Urinary bladder (tissue), 3 donors: ENCODE measurements at regions not wholly inside any gene's neighbourhood (a gene's known extent, or its start where the extent isn't known, plus 50 kb on each side); places are given as distances from the start of the nearest gene placed in this dataset.
A peak's percentile ranks its signal among the peaks of the same experiment; 100 is the strongest.

Source experiments
- DNase-seq: peaks from one replicate; pipeline ENCODE4 v3.0.0-alpha.2; 2015; ENCODE audit errors: extremely low spot score
- H3K27ac ChIP-seq: one replicate; pipeline ENCODE4 v1.5.1; 2013; ENCODE audit warnings: low read depth, mild to moderate bottlenecking, moderate library complexity
- H3K36me3 ChIP-seq: one replicate; pipeline ENCODE4 v1.6.1; 2013; ENCODE audit warnings: mild to moderate bottlenecking, moderate library complexity; ENCODE audit not compliant: insufficient read depth
- H3K4me1 ChIP-seq: one replicate; pipeline ENCODE4 v1.6.1; 2013; ENCODE audit warnings: mild to moderate bottlenecking, moderate library complexity; ENCODE audit not compliant: insufficient read depth
- H3K4me3 ChIP-seq: one replicate; pipeline ENCODE4 v1.5.1; 2013; ENCODE audit warnings: low read depth, low read length
- WGBS: extraction: QIAGEN DNeasy Blood & Tissue Kit; methylation state at CpG from one replicate; pipeline ENCODE4 v1.1.7; 2013; 5-methylcytosine and 5-hydroxymethylcytosine counted together
- donor health status: healthy with polysubstance abuse.
- donor health status: healthy.

DNA sequence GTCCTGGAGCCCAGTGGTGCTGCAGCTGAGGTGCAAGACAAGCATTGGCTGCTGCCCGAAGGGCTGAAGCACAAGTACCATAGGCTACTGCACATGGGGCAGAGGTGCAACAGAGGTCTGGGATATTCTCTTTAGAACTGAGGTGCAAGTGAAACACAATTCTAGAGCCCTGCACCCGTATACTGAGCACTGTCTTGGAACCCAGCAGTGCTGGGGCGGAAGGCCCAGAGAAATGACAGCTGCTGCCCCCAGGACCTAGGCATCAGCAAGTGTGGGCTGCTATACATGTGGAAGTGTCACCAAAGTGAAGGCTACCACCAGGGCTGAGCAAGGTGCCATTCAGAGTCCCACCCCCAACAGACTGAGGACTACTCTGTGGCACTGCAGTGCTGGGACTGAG, 393.6 kb upstream of the STEAP1 start:
- H3K27ac ChIP-seq, result no peak overlapping the region
- WGBS, result 88% methylated on average over 3 of the region's 3 CpGs
- H3K4me1 ChIP-seq, result no peaks in the 10 kb centered on the region
- H3K4me3 ChIP-seq, result no peak overlapping the region
- no peak for DNase-seq
- H3K36me3 ChIP-seq, result no peaks in the 10 kb centered on the region

DNA sequence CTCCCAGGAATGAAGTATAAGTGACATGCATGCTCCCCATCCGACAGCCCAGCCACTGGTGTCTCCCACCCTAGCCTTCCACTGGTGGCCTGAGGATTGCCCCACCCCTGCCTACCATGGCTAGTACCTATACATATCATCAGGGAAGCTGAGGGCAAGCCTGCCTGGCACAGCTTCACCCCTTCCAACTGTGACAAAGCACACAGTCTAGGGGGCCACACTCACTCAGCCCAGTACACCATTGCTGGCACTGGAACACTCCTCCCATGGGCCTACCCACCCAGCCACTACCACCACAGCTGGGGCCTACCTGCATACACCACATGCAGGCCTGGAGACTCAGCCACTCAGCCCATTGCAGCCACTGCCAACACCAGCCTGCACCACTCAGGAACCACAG, 393.1 kb upstream of the STEAP1 start:
- DNase-seq, result no peak
- Histone ChIP-seq H3K4me1 (no peaks in the 10 kb centered on the region), H3K36me3 (no peaks in the 10 kb centered on the region), H3K4me3 (no peak overlapping the region), H3K27ac (no peak overlapping the region)
- WGBS, result 87% methylated on average over 1 of the region's 1 CpG

DNA sequence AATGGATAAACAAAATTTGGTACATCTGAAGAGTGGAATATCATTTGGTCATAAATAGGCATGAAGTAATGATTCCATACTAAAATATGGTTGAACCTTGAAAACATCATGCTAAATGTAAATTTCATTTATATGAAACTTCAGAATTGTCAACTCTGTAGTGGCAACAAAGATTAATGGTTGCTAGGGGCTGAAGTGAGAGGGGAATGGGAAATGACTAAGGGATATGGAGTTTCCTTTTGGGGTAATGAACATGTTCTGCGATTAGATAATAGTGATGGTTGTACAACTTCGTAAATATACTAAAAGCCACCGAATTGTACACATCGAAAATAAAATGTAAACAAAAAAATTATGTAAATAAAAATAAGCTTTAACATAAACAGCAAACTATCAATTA, 384.1 kb upstream of the STEAP1 start:
- H3K36me3 ChIP-seq, result no peaks in the 10 kb centered on the region
- H3K4me3 ChIP-seq, result no peak overlapping the region
- H3K27ac ChIP-seq, result no peak overlapping the region
- WGBS, result 69% methylated on average over 4 of the region's 4 CpGs
- no peak for DNase-seq
- H3K4me1 ChIP-seq, result no peaks in the 10 kb centered on the region

DNA sequence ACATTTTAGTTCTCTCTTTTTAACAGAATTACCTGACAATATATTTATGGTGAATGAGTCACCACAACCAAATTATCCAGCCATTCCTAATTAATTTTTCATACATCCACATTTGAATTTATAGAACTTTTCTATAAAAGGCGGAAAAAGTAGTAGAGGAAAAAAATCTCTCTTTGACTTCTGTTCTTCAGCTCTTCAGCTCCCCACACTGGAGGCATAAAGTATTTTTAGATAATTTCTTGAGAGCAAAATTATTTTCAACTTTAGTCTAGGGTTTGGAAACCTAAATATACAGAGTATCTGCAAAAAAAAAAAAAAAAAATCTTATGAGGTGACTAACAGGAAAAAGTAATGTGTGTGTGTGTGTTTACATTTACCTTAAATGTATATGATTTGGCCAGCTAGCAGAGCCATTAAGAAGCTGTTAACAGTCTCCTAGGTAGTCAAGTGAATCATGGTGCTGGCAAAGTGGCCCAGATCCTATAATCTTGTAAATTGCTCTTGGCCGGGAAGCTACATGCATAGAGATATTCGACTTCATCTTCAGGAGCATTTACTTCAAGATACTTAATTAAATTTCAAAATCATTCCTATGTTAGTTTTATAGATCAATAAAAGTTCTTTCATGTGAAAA, 383.1 kb upstream of the STEAP1 start:
- H3K4me1 ChIP-seq, result no peaks in the 10 kb centered on the region
- no peak for DNase-seq
- no peaks in the 10 kb centered on the region for H3K36me3 ChIP-seq
- H3K27ac ChIP-seq, result no peak overlapping the region
- 50% methylated on average over 3 of the region's 3 CpGs for WGBS
- H3K4me3 ChIP-seq, result no peak overlapping the region

DNA sequence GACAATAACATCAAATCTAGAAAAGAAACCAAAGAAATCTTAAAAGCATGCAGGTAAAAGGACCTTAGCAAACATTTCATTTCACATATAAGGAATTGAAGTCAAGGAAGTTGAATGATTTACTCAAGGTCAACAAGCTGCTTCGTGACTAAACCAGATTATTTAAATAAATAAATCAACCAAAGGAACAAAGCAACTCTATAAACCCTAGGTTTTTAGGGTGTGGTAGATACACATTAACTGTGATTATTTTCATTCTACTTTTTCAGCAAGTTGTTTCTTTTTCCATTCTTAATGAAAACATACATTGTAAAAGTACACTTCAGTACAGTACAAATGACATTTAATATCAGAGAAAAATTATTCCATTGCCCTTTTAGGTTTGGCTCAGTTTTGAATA, 382.0 kb upstream of the STEAP1 start:
- Histone ChIP-seq H3K4me1 (no peaks in the 10 kb centered on the region), H3K4me3 (no peak overlapping the region), H3K27ac (no peak overlapping the region), H3K36me3 (no peaks in the 10 kb centered on the region)
- 25% methylated on average over 1 of the region's 1 CpG for WGBS
- peak; percentile 3 for DNase-seq

DNA sequence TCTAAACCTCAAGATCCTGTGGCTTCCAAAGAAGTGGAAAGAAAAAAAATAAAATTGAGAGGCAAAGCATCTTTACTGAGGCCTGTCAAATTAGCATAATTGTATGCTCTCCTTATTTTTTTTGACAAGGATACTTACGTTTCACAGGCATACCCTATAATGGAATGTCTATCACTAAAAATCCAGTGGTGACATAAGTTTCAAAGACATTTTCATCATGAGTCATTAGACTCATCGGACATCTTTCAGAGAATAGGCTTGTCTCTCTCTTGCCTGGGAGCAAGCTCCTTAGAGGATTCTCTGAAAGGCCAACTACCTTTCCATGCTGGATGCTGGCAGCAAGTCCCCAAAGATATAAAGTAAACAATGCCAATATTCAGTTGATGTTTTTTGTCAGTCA, 380.7 kb upstream of the STEAP1 start:
- no peak overlapping the region for H3K4me3 ChIP-seq
- 73% methylated on average over 2 of the region's 2 CpGs for WGBS
- H3K4me1 ChIP-seq, result no peaks in the 10 kb centered on the region
- H3K27ac ChIP-seq, result no peak overlapping the region
- DNase-seq, result no peak
- H3K36me3 ChIP-seq, result no peaks in the 10 kb centered on the region

DNA sequence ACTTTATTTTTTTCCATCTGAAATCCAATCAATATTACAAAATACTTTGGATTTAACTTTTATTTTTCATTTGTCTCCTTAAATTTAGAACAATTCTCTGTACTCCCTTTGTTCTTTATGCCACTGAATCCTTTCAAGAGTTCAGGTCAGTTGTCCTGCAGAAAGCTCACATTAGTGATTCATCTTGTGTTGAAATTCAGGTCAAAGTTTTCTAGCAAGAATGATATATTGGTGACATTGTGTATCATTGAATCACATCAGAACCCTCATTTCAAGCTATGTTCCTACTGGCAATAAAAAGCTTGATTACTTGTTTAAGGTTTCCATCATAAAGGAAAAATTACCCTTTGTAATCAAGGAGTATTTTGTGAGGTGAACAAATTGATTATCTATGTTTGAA, 378.8 kb upstream of the STEAP1 start:
- no peaks in the 10 kb centered on the region for H3K4me1 ChIP-seq

DNA sequence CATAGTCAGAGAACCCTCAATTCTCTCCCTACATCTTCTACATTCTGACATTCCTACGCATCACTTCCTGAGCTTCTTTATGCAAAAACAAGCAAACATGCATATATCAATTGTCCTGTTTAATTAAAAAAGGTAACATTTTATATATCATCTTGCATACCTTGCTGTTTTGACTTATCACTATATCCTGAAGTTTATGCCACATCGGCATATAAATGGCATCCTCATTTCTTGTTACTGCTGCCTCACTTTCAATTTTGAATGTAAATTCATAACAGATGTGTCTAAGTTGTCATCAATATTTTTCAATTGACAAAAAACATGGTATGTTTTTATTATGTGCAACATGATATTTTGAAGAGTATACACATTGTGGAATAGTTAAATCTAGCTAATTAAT, 377.3 kb upstream of the STEAP1 start:
- Histone ChIP-seq H3K36me3 (no peaks in the 10 kb centered on the region), H3K4me1 (no peaks in the 10 kb centered on the region), H3K27ac (no peak overlapping the region), H3K4me3 (no peak overlapping the region)
- no peak for DNase-seq
- 92% methylated on average over 2 of the region's 2 CpGs for WGBS

More for the DNA sequence above, 378.8 kb upstream of the STEAP1 start:
- DNase-seq, result no peak
- no peak overlapping the region for H3K4me3 ChIP-seq
- no peak overlapping the region for H3K27ac ChIP-seq
- H3K36me3 ChIP-seq, result no peaks in the 10 kb centered on the region

DNA sequence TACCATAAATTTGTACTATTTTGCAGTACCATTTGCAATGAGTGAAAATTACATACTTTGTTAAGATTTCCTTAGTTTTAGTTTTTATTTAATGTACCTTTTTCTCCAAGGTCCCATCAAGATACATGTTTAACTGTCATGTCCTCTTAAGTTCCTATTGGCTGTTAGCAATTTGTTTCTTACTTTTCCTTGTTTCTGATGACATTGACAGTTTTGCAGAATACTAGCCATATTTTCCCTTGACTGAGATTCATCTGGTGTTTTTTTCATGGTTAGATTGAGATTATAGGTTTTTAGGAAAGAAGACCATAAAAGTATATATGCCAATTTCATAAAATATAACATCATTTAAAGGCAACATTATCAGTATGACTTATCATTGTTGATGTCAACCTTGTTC, 376.8 kb upstream of the STEAP1 start:
- no peak for DNase-seq
- H3K4me3 ChIP-seq, result no peak overlapping the region
- H3K27ac ChIP-seq, result no peak overlapping the region
- no peaks in the 10 kb centered on the region for H3K4me1 ChIP-seq
- H3K36me3 ChIP-seq, result no peaks in the 10 kb centered on the region

DNA sequence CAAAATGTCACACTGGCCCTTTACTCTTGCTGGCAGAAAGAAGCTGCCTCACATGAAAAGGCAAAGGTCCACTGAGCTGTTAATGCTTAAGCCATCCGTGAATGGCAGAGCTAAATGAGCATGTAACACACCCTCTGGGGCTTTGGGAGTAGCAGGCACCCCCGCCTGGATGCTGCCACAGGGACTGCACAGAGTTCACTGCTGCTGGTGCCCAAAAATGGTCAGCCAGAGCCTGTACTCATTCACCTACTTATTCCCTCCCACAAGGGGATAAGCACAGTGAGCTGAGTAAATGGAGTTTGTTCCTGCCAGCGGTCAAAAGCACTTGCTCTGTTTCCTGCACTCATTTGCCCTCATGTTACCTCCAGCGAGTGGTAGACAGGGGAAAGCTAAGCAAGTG, 374.0 kb upstream of the STEAP1 start:
- Histone ChIP-seq H3K36me3 (no peaks in the 10 kb centered on the region), H3K4me1 (no peaks in the 10 kb centered on the region), H3K27ac (no peak overlapping the region), H3K4me3 (no peak overlapping the region)
- no peak for DNase-seq
- 74% methylated on average over 4 of the region's 4 CpGs for WGBS

DNA sequence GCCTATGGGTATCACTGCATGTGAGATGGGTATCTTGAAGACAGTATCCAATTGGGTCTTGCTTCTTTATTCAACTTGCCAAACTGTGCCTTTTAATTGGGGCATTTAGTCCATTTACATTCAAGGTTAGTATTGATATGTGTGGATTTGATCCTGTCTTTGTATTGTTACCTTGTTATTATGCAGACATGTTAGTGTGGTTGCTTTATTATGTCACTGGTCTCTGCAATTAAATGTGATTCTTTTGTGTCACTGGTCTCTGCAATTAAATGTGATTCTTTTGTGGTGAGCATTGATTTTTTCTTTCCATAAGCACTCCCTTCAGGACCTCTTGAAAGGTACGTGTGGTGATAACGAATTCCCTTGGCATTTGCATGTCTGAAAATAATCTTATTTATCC, 357.8 kb upstream of the STEAP1 start:
- 83% methylated on average over 2 of the region's 2 CpGs for WGBS

DNA sequence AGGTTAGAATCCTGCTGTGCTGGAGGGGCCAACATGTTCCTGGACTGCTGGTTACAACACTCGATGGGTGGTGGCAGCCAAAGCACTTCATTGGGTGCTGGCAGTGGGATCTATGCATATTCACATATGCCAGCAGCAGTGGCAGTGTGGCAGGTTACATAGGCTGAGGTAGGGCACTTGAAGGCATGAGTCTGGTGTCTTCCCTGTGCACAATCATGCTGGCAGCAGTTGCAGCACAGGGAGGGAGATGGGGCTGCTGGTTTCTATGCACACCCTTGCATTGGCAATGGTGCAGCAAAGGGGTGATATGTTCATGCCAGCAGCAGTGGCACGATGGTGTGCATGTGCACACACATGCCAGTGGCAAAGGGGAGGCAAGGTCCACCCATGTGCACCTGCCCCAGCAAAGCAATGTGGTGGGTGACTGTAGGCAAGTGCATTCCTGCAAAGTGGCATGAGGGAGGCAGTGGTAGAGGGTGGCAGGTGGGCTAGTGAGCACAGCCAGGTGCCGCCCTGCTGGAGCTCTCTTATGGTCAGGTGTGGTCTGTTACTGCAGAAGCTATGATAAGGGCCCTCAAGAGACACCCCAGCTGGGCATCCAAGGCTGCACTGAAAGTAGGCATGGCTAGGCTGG, 356.2 kb upstream of the STEAP1 start:
- DNase-seq, result no peak
- Histone ChIP-seq H3K4me1 (no peaks in the 10 kb centered on the region), H3K4me3 (no peak overlapping the region), H3K36me3 (no peaks in the 10 kb centered on the region), H3K27ac (no peak overlapping the region)
- WGBS, result 82% methylated on average over 3 of the region's 3 CpGs

More for the DNA sequence above, 357.8 kb upstream of the STEAP1 start:
- Histone ChIP-seq H3K4me3 (no peak overlapping the region), H3K36me3 (no peaks in the 10 kb centered on the region), H3K4me1 (no peaks in the 10 kb centered on the region), H3K27ac (no peak overlapping the region)
- DNase-seq, result no peak

DNA sequence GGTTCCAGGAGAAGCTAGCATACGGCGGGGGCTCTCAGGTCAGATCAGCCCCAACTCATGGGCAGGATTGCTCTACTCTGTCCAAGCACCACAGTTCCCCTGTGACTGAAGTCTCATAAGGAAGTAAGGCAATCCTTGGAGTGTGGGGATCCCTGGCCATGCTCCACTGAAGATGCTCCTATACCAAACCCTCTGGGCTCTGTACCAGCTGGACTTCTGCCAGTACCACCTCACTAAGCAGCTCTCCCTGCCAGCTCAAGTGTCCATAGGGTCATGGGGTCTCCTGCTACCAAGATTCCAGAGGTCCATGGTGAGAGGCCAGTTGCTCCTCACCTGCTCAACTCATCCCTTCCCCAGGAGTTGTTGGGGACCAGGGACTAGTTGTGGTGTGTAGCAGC, 355.7 kb upstream of the STEAP1 start:
- 93% methylated on average over 2 of the region's 2 CpGs for WGBS
- DNase-seq, result no peak
- Histone ChIP-seq H3K4me1 (no peaks in the 10 kb centered on the region), H3K36me3 (no peaks in the 10 kb centered on the region), H3K27ac (no peak overlapping the region), H3K4me3 (no peak overlapping the region)

DNA sequence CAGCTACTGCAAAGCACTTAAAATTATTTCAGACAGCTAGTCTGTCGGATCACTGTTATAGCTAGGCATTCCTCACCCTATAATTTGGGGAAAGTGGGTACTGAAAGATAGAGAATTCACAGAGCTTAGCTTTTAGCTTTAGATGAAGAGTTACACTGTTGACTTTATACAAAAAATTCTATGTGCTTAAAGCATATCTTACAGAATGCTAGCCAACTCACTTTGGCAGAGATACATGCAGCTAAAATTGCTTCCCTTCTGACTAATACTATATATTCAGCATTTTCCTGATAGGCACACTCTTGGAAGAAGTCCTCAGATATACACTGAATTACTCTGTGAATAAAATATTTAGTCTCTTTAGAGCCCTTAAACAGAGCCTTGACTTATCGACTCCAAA, 353.5 kb upstream of the STEAP1 start:
- Histone ChIP-seq H3K36me3 (no peaks in the 10 kb centered on the region), H3K4me3 (no peak overlapping the region), H3K4me1 (no peaks in the 10 kb centered on the region), H3K27ac (no peak overlapping the region)
- no peak for DNase-seq
- 52% methylated on average over 2 of the region's 2 CpGs for WGBS

DNA sequence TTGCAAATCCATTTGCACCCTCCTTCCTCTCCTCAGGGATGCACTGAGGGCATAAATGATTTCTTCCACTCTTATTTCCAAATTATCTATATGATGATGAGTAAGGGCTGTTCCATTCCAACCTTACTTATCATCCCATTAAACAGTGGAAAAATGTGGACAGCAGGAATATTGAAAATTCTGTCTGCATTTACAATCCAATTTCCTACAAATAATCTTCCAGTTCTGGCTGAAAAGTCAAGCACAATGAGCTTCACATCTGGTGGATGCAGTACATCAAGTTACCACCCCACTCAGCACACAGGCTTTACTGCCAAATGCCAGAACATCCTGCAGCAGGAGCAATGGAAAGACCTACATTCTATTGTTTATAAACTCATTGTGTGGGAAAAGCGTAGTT, 345.0 kb upstream of the STEAP1 start:
- H3K4me1 ChIP-seq, result no peaks in the 10 kb centered on the region
- H3K36me3 ChIP-seq, result no peaks in the 10 kb centered on the region
- H3K27ac ChIP-seq, result no peak overlapping the region
- WGBS, result 58% methylated on average over 1 of the region's 1 CpG
- DNase-seq, result no peak
- no peak overlapping the region for H3K4me3 ChIP-seq
